Nephron progenitor cell (in vitro differentiated cells): ENCODE measurements at regions not wholly inside any gene's neighbourhood (a gene's known extent, or its start where the extent isn't known, plus 50 kb on each side); places are given as distances from the start of the nearest gene placed in this dataset.

ENCODE experiments used
- DNase-seq: peaks from one replicate; pipeline ENCODE4 v3.0.0; 2021
- H3K27ac Mint-ChIP-seq: 2 replicates; pipeline ENCODE4 v1.8.0; 2021; ENCODE audit warnings: mild to moderate bottlenecking, moderate library complexity, mixed read lengths
- H3K27me3 Mint-ChIP-seq: 2 replicates; pipeline ENCODE4 v1.8.0; 2021; ENCODE audit warnings: mild to moderate bottlenecking, low read depth, mixed read lengths; ENCODE audit not compliant: poor library complexity
- H3K36me3 Mint-ChIP-seq: 2 replicates; pipeline ENCODE4 v1.8.0; 2021; ENCODE audit warnings: low read depth, mixed read lengths
- H3K4me1 Mint-ChIP-seq: 2 replicates; pipeline ENCODE4 v1.8.0; 2021; ENCODE audit warnings: mixed read lengths
- H3K4me3 Mint-ChIP-seq: 2 replicates; pipeline ENCODE4 v1.8.0; 2021; ENCODE audit warnings: mild to moderate bottlenecking, moderate library complexity, mixed read lengths
- H3K9me3 Mint-ChIP-seq: 2 replicates; pipeline ENCODE4 v1.8.0; 2021; ENCODE audit warnings: mild to moderate bottlenecking, moderate library complexity, mixed read lengths
- CTCF ChIP-seq: fragments of 200-600 bp; sonication (generic); IDR thresholded peaks from 2 replicates; pipeline ENCODE4 v1.5.0; 2021; ENCODE audit warnings: antibody characterized with exemption

GRCh38 chr17:63150490-63150889 lies 184.5 kb downstream of the TANC2 start:
- Mint-ChIP-seq H3K36me3 (peaks cover 11% of the 10 kb centered on the region), H3K4me1 (peaks cover 71% of the 10 kb centered on the region), H3K9me3 (peaks cover 12% of the 10 kb centered on the region), H3K27me3 (no peaks in the 10 kb centered on the region), H3K4me3 (peak overlapping the region; percentile 80), H3K27ac (no peak overlapping the region)
- no peak for TF ChIP-seq CTCF
- DNase-seq = no peak

- H3K4me1 Mint-ChIP-seq = peaks cover 71% of the 10 kb centered on the region
- TF ChIP-seq CTCF = no peak
- peaks cover 8% of the 10 kb centered on the region for H3K36me3 Mint-ChIP-seq
- H3K27me3 Mint-ChIP-seq = no peaks in the 10 kb centered on the region
- H3K9me3 Mint-ChIP-seq = peaks cover 6% of the 10 kb centered on the region
- peak overlapping the region; percentile 99 for H3K27ac Mint-ChIP-seq
- H3K4me3 Mint-ChIP-seq = peak overlapping the region; percentile 80
- DNase-seq = peak; percentile 30
These were observed 185.0 kb downstream of the TANC2 start for GRCh38 chr17:63150994-63151464.

- Mint-ChIP-seq H3K4me3 (peak overlapping the region; percentile 80), H3K27me3 (no peaks in the 10 kb centered on the region), H3K9me3 (no peaks in the 10 kb centered on the region), H3K27ac (peak overlapping the region; percentile 99), H3K4me1 (peaks cover 71% of the 10 kb centered on the region), H3K36me3 (no peaks in the 10 kb centered on the region)
- no peak for DNase-seq
- TF ChIP-seq CTCF = no peak
These were observed 186.0 kb downstream of the TANC2 start for GRCh38 chr17:63151941-63152523.

- H3K4me1 Mint-ChIP-seq = peaks cover 64% of the 10 kb centered on the region
These were observed 187.5 kb downstream of the TANC2 start for GRCh38 chr17:63153488-63153887.

GRCh38 chr17:63154586-63155244 lies 188.7 kb downstream of the TANC2 start:
- TF ChIP-seq CTCF = no peak
- H3K9me3 Mint-ChIP-seq = no peaks in the 10 kb centered on the region
- no peak overlapping the region for H3K4me3 Mint-ChIP-seq
- no peak overlapping the region for H3K27ac Mint-ChIP-seq
- H3K27me3 Mint-ChIP-seq = no peaks in the 10 kb centered on the region
- no peak for DNase-seq
- H3K4me1 Mint-ChIP-seq = peaks cover 54% of the 10 kb centered on the region
- no peaks in the 10 kb centered on the region for H3K36me3 Mint-ChIP-seq

More at GRCh38 chr17:63153488-63153887, 187.5 kb downstream of the TANC2 start:
- no peak for TF ChIP-seq CTCF
- no peaks in the 10 kb centered on the region for H3K36me3 Mint-ChIP-seq
- H3K27me3 Mint-ChIP-seq = no peaks in the 10 kb centered on the region
- DNase-seq = no peak
- H3K4me3 Mint-ChIP-seq = peak overlapping the region; percentile 31
- no peaks in the 10 kb centered on the region for H3K9me3 Mint-ChIP-seq
- H3K27ac Mint-ChIP-seq = peak overlapping the region; percentile 44

- Mint-ChIP-seq H3K4me1 (peaks cover 31% of the 10 kb centered on the region), H3K9me3 (no peaks in the 10 kb centered on the region), H3K27ac (no peak overlapping the region), H3K36me3 (no peaks in the 10 kb centered on the region), H3K27me3 (no peaks in the 10 kb centered on the region), H3K4me3 (no peak overlapping the region)
- DNase-seq = no peak
- TF ChIP-seq CTCF = no peak
These were observed 191.0 kb downstream of the TANC2 start for GRCh38 chr17:63156986-63157385.
